HFFc6 (cell line): ENCODE measurements at regions not wholly inside any gene's neighbourhood (a gene's known extent, or its start where the extent isn't known, plus 50 kb on each side); places are given as distances from the start of the nearest gene placed in this dataset.

Source experiments
- DNase-seq: peaks from one replicate; pipeline ENCODE4 v3.0.0-alpha.2; 2018
- H3K27ac Mint-ChIP-seq: 2 replicates; pipeline ENCODE4 v1.8.0; 2020; ENCODE audit warnings: mild to moderate bottlenecking, mixed read lengths
- H3K27me3 Mint-ChIP-seq: 2 replicates; pipeline ENCODE4 v1.8.0; 2021; ENCODE audit warnings: mild to moderate bottlenecking, moderate library complexity, mixed read lengths; ENCODE audit not compliant: insufficient read depth
- H3K36me3 Mint-ChIP-seq: 2 replicates; pipeline ENCODE4 v1.8.0; 2021; ENCODE audit warnings: low read depth, mixed read lengths
- H3K4me1 Mint-ChIP-seq: 2 replicates; pipeline ENCODE4 v1.8.0; 2020; ENCODE audit warnings: low read depth, mixed read lengths
- H3K4me3 Mint-ChIP-seq: 2 replicates; pipeline ENCODE4 v1.8.0; 2020; ENCODE audit warnings: mild to moderate bottlenecking, moderate library complexity, mixed read lengths
- H3K9me3 Mint-ChIP-seq: 2 replicates; pipeline ENCODE4 v1.8.0; 2020; ENCODE audit warnings: mild to moderate bottlenecking, mixed read lengths
- CTCF ChIP-seq: fragments of 200-600 bp; sonication (generic); IDR thresholded peaks from 2 replicates; pipeline ENCODE4 v1.5.0; 2021; ENCODE audit warnings: antibody characterized with exemption, mild to moderate bottlenecking

- Mint-ChIP-seq H3K4me1 (no peaks in the 10 kb centered on the region), H3K36me3 (no peaks in the 10 kb centered on the region), H3K4me3 (no peak overlapping the region), H3K9me3 (peaks cover 13% of the 10 kb centered on the region; the same call in 1 of the 2 replicates), H3K27me3 (no peaks in the 10 kb centered on the region), H3K27ac (no peak overlapping the region)
- no peak for TF ChIP-seq CTCF
- no peak for DNase-seq
These were observed 291.8 kb downstream of the EDEM1 start for GRCh38 chr3:5479229-5479799.

GRCh38 chr3:5480190-5480589 is 292.7 kb downstream of the EDEM1 start:
- TF ChIP-seq CTCF, result no peak
- Mint-ChIP-seq H3K27ac (no peak overlapping the region), H3K9me3 (peaks cover 13% of the 10 kb centered on the region; the same call in 1 of the 2 replicates), H3K36me3 (no peaks in the 10 kb centered on the region), H3K4me1 (no peaks in the 10 kb centered on the region), H3K27me3 (no peaks in the 10 kb centered on the region), H3K4me3 (no peak overlapping the region)
- DNase-seq, result no peak

GRCh38 chr3:5485427-5485826 is 297.9 kb downstream of the EDEM1 start:
- Mint-ChIP-seq H3K36me3 (no peaks in the 10 kb centered on the region), H3K9me3 (peaks cover 18% of the 10 kb centered on the region), H3K27me3 (no peaks in the 10 kb centered on the region), H3K27ac (no peak overlapping the region), H3K4me3 (no peak overlapping the region), H3K4me1 (no peaks in the 10 kb centered on the region)
- DNase-seq, result no peak
- no peak for TF ChIP-seq CTCF

GRCh38 chr3:5488771-5489170 is 301.3 kb downstream of the EDEM1 start:
- Mint-ChIP-seq H3K4me1 (no peaks in the 10 kb centered on the region), H3K27me3 (no peaks in the 10 kb centered on the region), H3K9me3 (peaks cover 23% of the 10 kb centered on the region), H3K27ac (no peak overlapping the region), H3K4me3 (no peak overlapping the region), H3K36me3 (no peaks in the 10 kb centered on the region)
- no peak for TF ChIP-seq CTCF
- DNase-seq, result no peak

- H3K4me1 Mint-ChIP-seq, result no peaks in the 10 kb centered on the region
- H3K27ac Mint-ChIP-seq, result no peak overlapping the region
These were observed 302.0 kb downstream of the EDEM1 start for GRCh38 chr3:5489536-5489935.

More at GRCh38 chr3:5489536-5489935, 302.0 kb downstream of the EDEM1 start:
- DNase-seq, result no peak
- Mint-ChIP-seq H3K27me3 (no peaks in the 10 kb centered on the region), H3K4me3 (no peak overlapping the region), H3K9me3 (peaks cover 23% of the 10 kb centered on the region), H3K36me3 (no peaks in the 10 kb centered on the region)
- no peak for TF ChIP-seq CTCF
